NB4 (cell line): ENCODE measurements at regions not wholly inside any gene's neighbourhood (a gene's known extent, or its start where the extent isn't known, plus 50 kb on each side); places are given as distances from the start of the nearest gene placed in this dataset.

Experiments used
- CTCF ChIP-seq: IDR thresholded peaks from one replicate; pipeline ENCODE4 v1.5.1; 2012; ENCODE audit warnings: low read depth, low read length
- MAX ChIP-seq: IDR thresholded peaks from 2 replicates; pipeline ENCODE4 v1.6.1; 2011; ENCODE audit warnings: low read depth, low read length
- MYC ChIP-seq: IDR thresholded peaks from 2 replicates; pipeline ENCODE4 v1.6.1; 2011; ENCODE audit warnings: low read depth, low read length
- POLR2A ChIP-seq: IDR thresholded peaks from 2 replicates; pipeline ENCODE4 v1.6.1; 2011; ENCODE audit warnings: mild to moderate bottlenecking; ENCODE audit not compliant: insufficient read length; ENCODE audit errors: extremely low read depth

- TF ChIP-seq CTCF (no peak), POLR2A (no peak), MAX (no peak), MYC (no peak)
Measured at GRCh38 chr3:124345845-124346244, 353.9 kb upstream of the ROPN1 start.
